ENCODE measurements at regions not wholly inside any gene's neighbourhood (a gene's known extent, or its start where the extent isn't known, plus 50 kb on each side); places are given as distances from the start of the nearest gene placed in this dataset.

DNA sequence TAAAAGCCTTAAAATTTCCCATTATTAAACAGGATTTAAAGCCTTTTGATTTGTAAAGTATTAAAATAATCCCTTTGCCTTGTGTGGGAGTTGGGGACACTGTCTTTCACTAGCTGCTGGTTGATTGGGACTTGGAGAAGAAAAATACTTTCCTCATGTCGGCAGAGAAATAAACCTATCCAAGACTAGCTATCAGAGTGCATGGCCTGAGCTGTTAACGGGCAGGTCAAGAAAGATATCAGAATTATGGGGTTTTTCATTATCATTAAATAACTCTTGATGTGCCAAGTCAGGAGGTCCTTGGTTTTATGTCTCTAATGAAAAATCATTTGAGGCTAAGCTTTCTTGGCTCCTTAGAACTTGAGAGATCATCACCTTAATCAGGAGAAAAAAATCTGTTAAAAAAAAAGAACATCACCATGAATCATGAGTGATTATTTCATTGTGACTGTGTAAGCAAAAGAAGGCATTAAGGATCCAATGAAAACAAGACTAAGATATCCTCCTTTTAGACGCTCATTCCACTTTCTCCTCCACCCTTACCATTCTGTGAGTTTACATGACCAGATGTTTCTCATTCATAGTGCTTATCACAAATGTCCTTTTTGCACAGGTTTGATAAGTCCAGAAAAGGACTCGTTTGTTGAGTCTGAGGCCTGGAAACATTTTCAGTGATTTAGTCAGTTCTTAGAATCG, 140.4 kb upstream of the EGFLAM start:
- TF ChIP-seq, protein P1, sequence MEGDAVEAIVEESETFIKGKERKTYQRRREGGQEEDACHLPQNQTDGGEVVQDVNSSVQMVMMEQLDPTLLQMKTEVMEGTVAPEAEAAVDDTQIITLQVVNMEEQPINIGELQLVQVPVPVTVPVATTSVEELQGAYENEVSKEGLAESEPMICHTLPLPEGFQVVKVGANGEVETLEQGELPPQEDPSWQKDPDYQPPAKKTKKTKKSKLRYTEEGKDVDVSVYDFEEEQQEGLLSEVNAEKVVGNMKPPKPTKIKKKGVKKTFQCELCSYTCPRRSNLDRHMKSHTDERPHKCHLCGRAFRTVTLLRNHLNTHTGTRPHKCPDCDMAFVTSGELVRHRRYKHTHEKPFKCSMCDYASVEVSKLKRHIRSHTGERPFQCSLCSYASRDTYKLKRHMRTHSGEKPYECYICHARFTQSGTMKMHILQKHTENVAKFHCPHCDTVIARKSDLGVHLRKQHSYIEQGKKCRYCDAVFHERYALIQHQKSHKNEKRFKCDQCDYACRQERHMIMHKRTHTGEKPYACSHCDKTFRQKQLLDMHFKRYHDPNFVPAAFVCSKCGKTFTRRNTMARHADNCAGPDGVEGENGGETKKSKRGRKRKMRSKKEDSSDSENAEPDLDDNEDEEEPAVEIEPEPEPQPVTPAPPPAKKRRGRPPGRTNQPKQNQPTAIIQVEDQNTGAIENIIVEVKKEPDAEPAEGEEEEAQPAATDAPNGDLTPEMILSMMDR (IDR thresholded peaks at IDR 0.05): no peak
- TF ChIP-seq EP300 (IDR thresholded peaks at IDR 0.05): no peak
